OCI-LY3 (cell line): ENCODE measurements at regions not wholly inside any gene's neighbourhood (a gene's known extent, or its start where the extent isn't known, plus 50 kb on each side); places are given as distances from the start of the nearest gene placed in this dataset.

ENCODE experiments used
- H2AFZ ChIP-seq: fragments of 200-600, 300-600 bp; shearing (Covaris generic); 2 replicates; pipeline ENCODE4 v1.6.0; 2014; ENCODE audit warnings: antibody characterized with exemption, low read depth, low read length
- H3K27ac ChIP-seq: fragments of 200-600, 300-600 bp; sonication (generic); 2 replicates; pipeline ENCODE4 v1.5.1; 2014; ENCODE audit warnings: mild to moderate bottlenecking, low read length, moderate library complexity, mixed read lengths
- H3K27me3 ChIP-seq: fragments of 200-600, 300-600 bp; sonication (generic); 2 replicates; pipeline ENCODE4 v1.6.1; 2014; ENCODE audit warnings: low read depth, low read length, mixed read lengths
- H3K36me3 ChIP-seq: fragments of 200-600, 300-600 bp; sonication (generic); replicated peaks from 2 replicates; pipeline ENCODE3; 2014; ENCODE audit warnings: low read depth, low read length, mixed read lengths
- H3K4me1 ChIP-seq: fragments of 300-600, 200-600 bp; sonication (generic); 2 replicates; pipeline ENCODE4 v1.6.1; 2014; ENCODE audit warnings: low read length, mixed read lengths
- H3K4me2 ChIP-seq: fragments of 200-600, 300-600 bp; sonication (generic); 2 replicates; pipeline ENCODE4 v1.6.1; 2014; ENCODE audit warnings: low read length, mixed read lengths
- H3K4me3 ChIP-seq: fragments of 300-600, 200-600 bp; sonication (generic); 2 replicates; pipeline ENCODE4 v1.5.1; 2014; ENCODE audit warnings: antibody characterized with exemption, mild to moderate bottlenecking, low read length, moderate library complexity
- H3K79me2 ChIP-seq: fragments of 300-600, 200-600 bp; shearing (Covaris generic); 2 replicates; pipeline ENCODE4 v1.6.1; 2014; ENCODE audit warnings: mild to moderate bottlenecking, low read length, mixed read lengths
- H3K9ac ChIP-seq: fragments of 300-600, 200-600 bp; shearing (Covaris generic); 2 replicates; pipeline ENCODE4 v1.6.0; 2014; ENCODE audit warnings: mild to moderate bottlenecking, low read length, moderate library complexity
- H3K9me3 ChIP-seq: fragments of 200-600, 300-600 bp; shearing (Covaris generic); 2 replicates; pipeline ENCODE4 v1.6.1; 2014; ENCODE audit warnings: low read length, mixed read lengths; ENCODE audit not compliant: insufficient read depth
- H4K20me1 ChIP-seq: fragments of 200-600, 300-600 bp; sonication (generic); 2 replicates; pipeline ENCODE4 v1.6.1; 2016; ENCODE audit warnings: low read length, mixed read lengths; ENCODE audit not compliant: insufficient read depth
- EZH2phosphoT487 ChIP-seq: fragments of 200-600 bp; shearing (Covaris generic); IDR thresholded peaks from 2 replicates; pipeline ENCODE4 v1.6.1; 2018; ENCODE audit warnings: antibody characterized with exemption, mixed run types, low read depth
- TF ChIP-seq, protein P1 (sequence below): fragments of 200-600, 300-600 bp; sonication (generic); IDR thresholded peaks from 2 replicates; pipeline ENCODE4 v1.5.1; 2014; ENCODE audit warnings: antibody characterized with exemption, low read length, low read depth

DNA sequence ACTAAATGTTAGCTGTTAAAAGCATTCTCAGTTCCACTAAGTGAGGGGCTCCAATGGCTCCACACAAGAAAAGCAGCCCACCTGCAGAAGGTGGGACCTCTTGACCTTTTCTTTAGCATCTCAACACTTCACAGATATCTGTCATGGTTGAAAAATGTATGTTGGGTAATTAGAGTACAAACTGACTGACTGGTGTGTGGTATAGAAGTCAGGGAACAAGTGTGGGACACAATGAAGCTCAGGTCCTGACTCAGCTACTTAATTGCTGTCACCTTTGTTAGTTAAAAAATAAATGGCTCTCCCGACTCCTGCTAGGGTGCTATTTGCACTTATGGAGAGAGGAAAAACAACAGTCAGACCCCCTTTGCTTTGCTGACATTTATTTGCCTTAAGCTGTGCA, 299.0 kb downstream of the TTC6 start:
- Histone ChIP-seq H3K36me3 (no peaks in the 10 kb centered on the region), H3K79me2 (no peaks in the 10 kb centered on the region), H3K4me3 (no peak overlapping the region), H2AFZ (no peak overlapping the region), H3K9me3 (no peaks in the 10 kb centered on the region), H3K27me3 (0 out of 2 replicates have a peak, but pooled peaks cover 4% of the 10 kb centered on the region), H3K4me2 (no peak overlapping the region), H3K27ac (no peak overlapping the region), H4K20me1 (no peaks in the 10 kb centered on the region), H3K4me1 (no peaks in the 10 kb centered on the region), H3K9ac (no peak overlapping the region)
- TF ChIP-seq EZH2phosphoT487 = no peak
- TF ChIP-seq, protein P1, sequence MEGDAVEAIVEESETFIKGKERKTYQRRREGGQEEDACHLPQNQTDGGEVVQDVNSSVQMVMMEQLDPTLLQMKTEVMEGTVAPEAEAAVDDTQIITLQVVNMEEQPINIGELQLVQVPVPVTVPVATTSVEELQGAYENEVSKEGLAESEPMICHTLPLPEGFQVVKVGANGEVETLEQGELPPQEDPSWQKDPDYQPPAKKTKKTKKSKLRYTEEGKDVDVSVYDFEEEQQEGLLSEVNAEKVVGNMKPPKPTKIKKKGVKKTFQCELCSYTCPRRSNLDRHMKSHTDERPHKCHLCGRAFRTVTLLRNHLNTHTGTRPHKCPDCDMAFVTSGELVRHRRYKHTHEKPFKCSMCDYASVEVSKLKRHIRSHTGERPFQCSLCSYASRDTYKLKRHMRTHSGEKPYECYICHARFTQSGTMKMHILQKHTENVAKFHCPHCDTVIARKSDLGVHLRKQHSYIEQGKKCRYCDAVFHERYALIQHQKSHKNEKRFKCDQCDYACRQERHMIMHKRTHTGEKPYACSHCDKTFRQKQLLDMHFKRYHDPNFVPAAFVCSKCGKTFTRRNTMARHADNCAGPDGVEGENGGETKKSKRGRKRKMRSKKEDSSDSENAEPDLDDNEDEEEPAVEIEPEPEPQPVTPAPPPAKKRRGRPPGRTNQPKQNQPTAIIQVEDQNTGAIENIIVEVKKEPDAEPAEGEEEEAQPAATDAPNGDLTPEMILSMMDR = no peak

DNA sequence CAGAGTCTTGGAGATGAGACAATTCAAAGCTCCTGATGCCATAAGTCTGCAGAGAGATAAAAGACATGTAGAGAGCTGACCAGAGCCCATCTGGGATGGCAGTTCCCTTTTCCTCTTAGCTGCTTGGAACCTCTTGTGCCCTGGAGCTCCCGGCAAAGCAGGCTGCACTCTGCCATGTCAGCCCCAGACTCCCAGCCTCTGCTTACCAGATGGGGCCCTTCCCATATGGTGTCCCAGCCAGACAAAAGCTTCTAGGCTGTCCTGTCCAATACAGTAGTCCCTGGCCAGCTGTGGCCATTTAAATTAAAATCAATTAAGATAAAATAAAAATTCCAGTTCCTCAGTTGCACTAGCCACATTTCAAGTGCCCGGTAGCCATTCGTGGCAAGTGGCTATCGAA, 303.9 kb downstream of the TTC6 start:
- TF ChIP-seq, protein P1 = no peak
- TF ChIP-seq EZH2phosphoT487 = no peak
- H3K4me2 ChIP-seq = no peak overlapping the region
- H3K79me2 ChIP-seq = no peaks in the 10 kb centered on the region
- no peak overlapping the region for H3K9ac ChIP-seq
- no peaks in the 10 kb centered on the region for H3K9me3 ChIP-seq
- H3K4me3 ChIP-seq = no peak overlapping the region
- H2AFZ ChIP-seq = no peak overlapping the region
- H3K27me3 ChIP-seq = peaks cover 15% of the 10 kb centered on the region
- H3K27ac ChIP-seq = no peak overlapping the region
- no peaks in the 10 kb centered on the region for H3K4me1 ChIP-seq
- H3K36me3 ChIP-seq = no peaks in the 10 kb centered on the region
- no peaks in the 10 kb centered on the region for H4K20me1 ChIP-seq

DNA sequence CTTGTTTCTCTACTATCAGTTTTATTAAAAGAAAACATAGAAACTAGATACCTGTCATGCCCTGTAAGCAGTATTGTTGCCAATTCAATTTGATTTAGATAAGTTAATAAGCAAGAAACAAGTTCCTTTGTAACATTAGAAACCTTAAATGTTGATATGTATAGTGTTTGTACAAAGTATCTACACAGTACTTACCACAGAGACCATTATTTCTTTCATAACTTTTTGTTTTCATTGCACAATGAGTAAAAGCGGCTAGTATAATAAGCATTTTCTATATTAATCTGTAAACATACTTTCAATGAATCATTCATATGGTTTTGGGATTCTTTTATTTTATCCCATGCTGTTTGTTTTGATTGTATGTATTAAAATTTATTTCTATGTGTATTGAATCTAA, 305.1 kb downstream of the TTC6 start:
- TF ChIP-seq, protein P1 = no peak
- no peak for TF ChIP-seq EZH2phosphoT487
- no peak overlapping the region for H3K27ac ChIP-seq
- no peak overlapping the region for H2AFZ ChIP-seq
- H3K79me2 ChIP-seq = no peaks in the 10 kb centered on the region
- H3K36me3 ChIP-seq = no peaks in the 10 kb centered on the region
- H3K27me3 ChIP-seq = peaks cover 17% of the 10 kb centered on the region
- H3K9me3 ChIP-seq = no peaks in the 10 kb centered on the region
- H3K4me3 ChIP-seq = no peak overlapping the region
- no peaks in the 10 kb centered on the region for H4K20me1 ChIP-seq
- H3K9ac ChIP-seq = no peak overlapping the region
- H3K4me2 ChIP-seq = no peak overlapping the region
- H3K4me1 ChIP-seq = no peaks in the 10 kb centered on the region

DNA sequence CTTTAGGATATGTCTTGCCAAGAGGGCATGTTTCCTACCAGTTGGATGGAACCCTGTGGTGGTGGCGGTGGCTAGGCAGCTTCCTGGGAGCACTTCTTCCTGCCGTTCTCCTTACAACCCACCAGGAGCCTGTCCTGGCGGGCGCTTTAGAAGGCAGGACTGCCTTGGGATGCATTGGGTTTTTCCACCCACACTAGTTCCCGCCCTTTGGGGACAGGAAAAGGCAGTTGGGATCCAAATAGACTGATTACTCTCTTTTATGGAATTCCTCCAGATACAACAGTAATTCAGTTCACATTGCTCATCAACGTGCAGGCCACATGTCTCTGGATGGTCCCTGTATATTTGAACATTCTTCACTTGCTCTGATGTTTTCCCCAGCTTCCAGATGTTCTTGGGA, 305.7 kb upstream of the SSTR1 start:
- Histone ChIP-seq H2AFZ (no peak overlapping the region), H3K9me3 (no peaks in the 10 kb centered on the region), H3K27me3 (peaks cover 15% of the 10 kb centered on the region), H3K36me3 (no peaks in the 10 kb centered on the region), H3K9ac (no peak overlapping the region), H3K79me2 (no peaks in the 10 kb centered on the region), H3K27ac (no peak overlapping the region), H3K4me1 (no peaks in the 10 kb centered on the region), H3K4me3 (no peak overlapping the region), H3K4me2 (no peak overlapping the region), H4K20me1 (no peaks in the 10 kb centered on the region)
- TF ChIP-seq EZH2phosphoT487 = no peak
- TF ChIP-seq, protein P1 = no peak
